RWPE2 (cell line): ENCODE measurements at regions not wholly inside any gene's neighbourhood (a gene's known extent, or its start where the extent isn't known, plus 50 kb on each side); places are given as distances from the start of the nearest gene placed in this dataset.

Source experiments
- ATAC-seq: fragments of 200-7000 bp; cut with Tn5 transposase; 3 replicates; pipeline ENCODE4 v1.9.1; 2021; ENCODE audit warnings: low read depth
- DNase-seq: peaks from one replicate; pipeline ENCODE4 v3.0.0-alpha.2; 2020; ENCODE audit warnings: low spot score
- H3K27ac ChIP-seq: fragments of 450-650 bp; 2 replicates; pipeline ENCODE4 v1.5.1; 2017; ENCODE audit warnings: mild to moderate bottlenecking; ENCODE audit not compliant: poor library complexity, severe bottlenecking
- H3K27me3 ChIP-seq: fragments of 250-450 bp; sonication (Bioruptor Pico); 2 replicates; pipeline ENCODE4 v1.5.1; 2021; ENCODE audit warnings: mild to moderate bottlenecking, moderate library complexity; ENCODE audit not compliant: insufficient read depth, poor library complexity, severe bottlenecking
- H3K36me3 ChIP-seq: fragments of 250-450 bp; sonication (Bioruptor Pico); 2 replicates; pipeline ENCODE4 v1.5.1; 2020; ENCODE audit warnings: low read depth, mild to moderate bottlenecking, moderate library complexity
- H3K4me1 ChIP-seq: fragments of 250-450 bp; sonication (Bioruptor Pico); 2 replicates; pipeline ENCODE4 v1.5.1; 2021; ENCODE audit warnings: mild to moderate bottlenecking, moderate library complexity; ENCODE audit not compliant: insufficient read depth, poor library complexity, severe bottlenecking
- H3K4me3 ChIP-seq: fragments of 250-450 bp; sonication (Bioruptor Pico); 2 replicates; pipeline ENCODE4 v1.5.1; 2021; ENCODE audit warnings: mild to moderate bottlenecking, moderate library complexity; ENCODE audit not compliant: severe bottlenecking
- H3K9me3 ChIP-seq: fragments of 250-450 bp; sonication (Bioruptor Pico); 2 replicates; pipeline ENCODE4 v1.5.1; 2021; ENCODE audit warnings: mild to moderate bottlenecking, moderate library complexity; ENCODE audit not compliant: severe bottlenecking
- TF ChIP-seq, protein P1 (sequence below): fragments of 450-650 bp; IDR thresholded peaks from one replicate; pipeline ENCODE4 v1.5.1; 2017; ENCODE audit warnings: mild to moderate bottlenecking, moderate library complexity; ENCODE audit not compliant: poor library complexity, severe bottlenecking

DNA sequence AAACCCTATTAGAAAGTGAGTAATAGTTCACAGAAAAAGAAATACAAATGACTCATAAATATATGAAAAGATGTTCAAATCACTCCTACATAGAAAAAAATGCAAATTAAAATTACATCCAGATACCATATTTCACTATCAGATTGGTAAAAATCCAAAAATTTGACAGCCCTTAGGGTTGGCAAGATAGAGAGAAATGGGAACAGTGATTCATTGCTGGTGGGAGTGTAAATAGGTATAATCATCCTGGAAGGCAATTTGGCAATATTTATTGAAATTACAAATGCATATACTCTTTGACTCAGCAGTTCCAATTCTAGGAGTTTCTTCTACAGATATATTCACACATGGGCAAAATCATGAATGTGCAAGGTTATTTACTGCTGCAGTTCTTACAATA is 273.5 kb downstream of the NR2F1-AS1 start:
- no peak overlapping the region for H3K4me3 ChIP-seq
- DNase-seq (no peak), ATAC-seq (peak; percentile 96)
- TF ChIP-seq, protein P1, sequence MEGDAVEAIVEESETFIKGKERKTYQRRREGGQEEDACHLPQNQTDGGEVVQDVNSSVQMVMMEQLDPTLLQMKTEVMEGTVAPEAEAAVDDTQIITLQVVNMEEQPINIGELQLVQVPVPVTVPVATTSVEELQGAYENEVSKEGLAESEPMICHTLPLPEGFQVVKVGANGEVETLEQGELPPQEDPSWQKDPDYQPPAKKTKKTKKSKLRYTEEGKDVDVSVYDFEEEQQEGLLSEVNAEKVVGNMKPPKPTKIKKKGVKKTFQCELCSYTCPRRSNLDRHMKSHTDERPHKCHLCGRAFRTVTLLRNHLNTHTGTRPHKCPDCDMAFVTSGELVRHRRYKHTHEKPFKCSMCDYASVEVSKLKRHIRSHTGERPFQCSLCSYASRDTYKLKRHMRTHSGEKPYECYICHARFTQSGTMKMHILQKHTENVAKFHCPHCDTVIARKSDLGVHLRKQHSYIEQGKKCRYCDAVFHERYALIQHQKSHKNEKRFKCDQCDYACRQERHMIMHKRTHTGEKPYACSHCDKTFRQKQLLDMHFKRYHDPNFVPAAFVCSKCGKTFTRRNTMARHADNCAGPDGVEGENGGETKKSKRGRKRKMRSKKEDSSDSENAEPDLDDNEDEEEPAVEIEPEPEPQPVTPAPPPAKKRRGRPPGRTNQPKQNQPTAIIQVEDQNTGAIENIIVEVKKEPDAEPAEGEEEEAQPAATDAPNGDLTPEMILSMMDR, result no peak
- H3K9me3 ChIP-seq, result no peaks in the 10 kb centered on the region
- peaks cover 14% of the 10 kb centered on the region for H3K4me1 ChIP-seq
- peak overlapping the region; percentile 47 for H3K27ac ChIP-seq
- H3K27me3 ChIP-seq, result no peaks in the 10 kb centered on the region
- H3K36me3 ChIP-seq, result no peaks in the 10 kb centered on the region

DNA sequence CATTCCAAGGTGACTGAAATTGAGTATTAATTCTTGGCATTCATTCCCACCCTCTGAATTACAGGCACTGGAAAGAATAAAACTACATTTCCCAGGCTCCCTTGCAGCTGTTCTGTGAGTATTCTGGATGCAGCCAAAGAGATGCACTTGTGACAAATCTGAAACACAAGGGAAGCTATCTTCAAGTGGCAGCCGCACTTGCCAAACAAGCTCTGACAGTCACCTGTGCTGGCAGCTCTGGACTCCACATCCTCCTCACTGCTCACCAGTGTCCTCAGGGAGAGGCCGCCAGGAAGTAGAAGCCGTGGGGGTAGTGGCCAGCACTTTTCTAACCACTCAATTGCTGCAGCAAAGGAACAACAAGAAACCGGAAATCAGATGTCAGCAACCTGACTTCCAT is 275.0 kb downstream of the NR2F1-AS1 start:
- H3K4me1 ChIP-seq, result peaks cover 14% of the 10 kb centered on the region
- DNase-seq (no peak), ATAC-seq (no peak)
- H3K9me3 ChIP-seq, result no peaks in the 10 kb centered on the region
- H3K27me3 ChIP-seq, result no peaks in the 10 kb centered on the region
- TF ChIP-seq, protein P1, result no peak
- no peaks in the 10 kb centered on the region for H3K36me3 ChIP-seq
- no peak overlapping the region for H3K27ac ChIP-seq
- H3K4me3 ChIP-seq, result no peak overlapping the region

DNA sequence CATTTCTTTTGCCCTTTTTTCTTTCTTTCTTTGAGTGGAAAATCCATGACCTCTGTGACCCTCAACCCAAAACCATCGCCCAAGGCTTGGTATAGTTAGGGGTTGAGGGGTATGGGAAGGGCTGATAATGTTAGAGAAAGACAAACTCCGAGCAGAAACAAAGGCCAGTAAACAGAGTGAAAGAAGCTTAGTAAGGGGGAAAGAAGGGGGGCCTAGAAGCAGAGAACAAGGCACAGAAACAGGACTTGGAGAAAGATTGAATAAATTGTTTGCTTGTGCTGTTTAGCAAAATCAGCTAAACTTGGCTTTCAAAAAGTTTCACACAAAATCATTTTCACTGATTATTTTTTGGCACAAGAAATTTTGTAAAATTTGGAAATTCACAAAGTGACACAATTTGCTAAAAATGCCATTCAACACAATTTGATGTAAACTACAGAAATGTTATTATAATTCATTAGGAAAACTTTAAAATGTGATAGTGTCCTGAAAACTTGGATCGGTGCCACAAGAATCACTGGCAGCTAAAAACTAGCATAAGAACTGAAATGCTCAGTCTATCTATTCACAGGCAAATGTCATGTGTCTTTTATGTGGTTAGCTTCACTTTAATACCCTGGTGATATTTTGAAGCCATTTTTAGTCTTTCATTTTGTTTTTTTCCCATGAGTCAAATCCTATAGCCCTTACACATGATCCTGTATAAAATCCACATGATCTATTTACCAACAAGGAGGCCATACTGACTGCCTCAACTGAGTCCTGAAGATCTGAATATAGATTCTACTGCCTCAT is 276.4 kb downstream of the NR2F1-AS1 start:
- no peak for DNase-seq
- ATAC-seq, result no peak
- no peak overlapping the region for H3K4me3 ChIP-seq
- TF ChIP-seq, protein P1, result no peak
- no peaks in the 10 kb centered on the region for H3K36me3 ChIP-seq
- no peak overlapping the region for H3K27ac ChIP-seq
- peaks cover 14% of the 10 kb centered on the region for H3K4me1 ChIP-seq
- H3K27me3 ChIP-seq, result no peaks in the 10 kb centered on the region
- no peaks in the 10 kb centered on the region for H3K9me3 ChIP-seq

DNA sequence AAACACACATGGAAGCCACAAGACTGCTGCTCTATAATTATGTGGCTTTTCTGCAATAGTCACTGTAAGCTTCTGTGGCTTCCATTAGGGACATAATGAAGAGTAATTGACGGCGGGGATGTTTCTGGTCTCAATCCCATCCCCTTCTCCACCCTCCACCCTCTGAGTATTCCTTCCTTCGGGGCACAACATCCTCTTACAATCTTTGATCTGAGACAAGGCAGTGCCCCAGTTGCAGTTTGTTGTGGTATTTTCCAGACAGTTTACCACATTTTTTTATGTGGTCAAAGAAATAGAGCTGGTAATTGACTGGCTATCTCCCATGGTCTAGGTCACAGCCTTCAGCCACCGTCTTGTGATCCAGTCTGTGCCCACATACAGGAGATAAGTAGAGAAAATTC is 277.7 kb downstream of the NR2F1-AS1 start:
- Histone ChIP-seq H3K27me3 (no peaks in the 10 kb centered on the region), H3K27ac (no peak overlapping the region), H3K4me1 (peaks cover 10% of the 10 kb centered on the region), H3K36me3 (no peaks in the 10 kb centered on the region), H3K4me3 (no peak overlapping the region), H3K9me3 (no peaks in the 10 kb centered on the region)
- ATAC-seq (no peak), DNase-seq (no peak)
- TF ChIP-seq, protein P1, result no peak

DNA sequence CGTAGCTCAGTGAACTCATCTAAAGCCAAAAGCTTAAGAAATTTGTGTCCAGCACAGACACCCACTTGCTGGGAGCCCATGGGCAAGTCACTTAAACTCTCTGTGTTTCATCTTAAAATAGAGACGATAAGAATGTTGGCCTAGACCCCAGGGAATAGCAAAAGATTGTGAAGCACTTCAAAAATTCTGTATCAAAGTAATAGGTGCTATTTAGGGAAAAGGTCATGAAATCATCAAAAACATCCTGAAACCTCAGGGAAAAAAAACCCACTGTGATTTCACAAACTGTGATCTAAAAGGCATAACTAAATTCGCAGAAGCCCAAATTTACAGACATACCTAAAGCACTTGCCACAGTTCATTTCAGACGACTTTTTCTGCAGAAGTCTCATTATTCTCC is 278.3 kb downstream of the NR2F1-AS1 start:
- no peaks in the 10 kb centered on the region for H3K36me3 ChIP-seq
- no peaks in the 10 kb centered on the region for H3K27me3 ChIP-seq
- ATAC-seq (no peak), DNase-seq (no peak)
- peaks cover 4% of the 10 kb centered on the region for H3K4me1 ChIP-seq
- TF ChIP-seq, protein P1, result no peak
- H3K4me3 ChIP-seq, result no peak overlapping the region
- H3K9me3 ChIP-seq, result no peaks in the 10 kb centered on the region
- no peak overlapping the region for H3K27ac ChIP-seq
